ENCODE measurements at regions not wholly inside any gene's neighbourhood (a gene's known extent, or its start where the extent isn't known, plus 50 kb on each side); places are given as distances from the start of the nearest gene placed in this dataset.

GRCh38 chr4:82136161-82136801 lies 237.5 kb downstream of the HNRNPD start:
- TF ChIP-seq, protein P1, sequence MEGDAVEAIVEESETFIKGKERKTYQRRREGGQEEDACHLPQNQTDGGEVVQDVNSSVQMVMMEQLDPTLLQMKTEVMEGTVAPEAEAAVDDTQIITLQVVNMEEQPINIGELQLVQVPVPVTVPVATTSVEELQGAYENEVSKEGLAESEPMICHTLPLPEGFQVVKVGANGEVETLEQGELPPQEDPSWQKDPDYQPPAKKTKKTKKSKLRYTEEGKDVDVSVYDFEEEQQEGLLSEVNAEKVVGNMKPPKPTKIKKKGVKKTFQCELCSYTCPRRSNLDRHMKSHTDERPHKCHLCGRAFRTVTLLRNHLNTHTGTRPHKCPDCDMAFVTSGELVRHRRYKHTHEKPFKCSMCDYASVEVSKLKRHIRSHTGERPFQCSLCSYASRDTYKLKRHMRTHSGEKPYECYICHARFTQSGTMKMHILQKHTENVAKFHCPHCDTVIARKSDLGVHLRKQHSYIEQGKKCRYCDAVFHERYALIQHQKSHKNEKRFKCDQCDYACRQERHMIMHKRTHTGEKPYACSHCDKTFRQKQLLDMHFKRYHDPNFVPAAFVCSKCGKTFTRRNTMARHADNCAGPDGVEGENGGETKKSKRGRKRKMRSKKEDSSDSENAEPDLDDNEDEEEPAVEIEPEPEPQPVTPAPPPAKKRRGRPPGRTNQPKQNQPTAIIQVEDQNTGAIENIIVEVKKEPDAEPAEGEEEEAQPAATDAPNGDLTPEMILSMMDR (IDR thresholded peaks at IDR 0.05): no peak
- TF ChIP-seq EZH2 (IDR thresholded peaks at IDR 0.05): no peak

Measured in neural progenitor cell (in vitro differentiated cells).